ENCODE measurements at regions not wholly inside any gene's neighbourhood (a gene's known extent, or its start where the extent isn't known, plus 50 kb on each side); places are given as distances from the start of the nearest gene placed in this dataset.

DNA sequence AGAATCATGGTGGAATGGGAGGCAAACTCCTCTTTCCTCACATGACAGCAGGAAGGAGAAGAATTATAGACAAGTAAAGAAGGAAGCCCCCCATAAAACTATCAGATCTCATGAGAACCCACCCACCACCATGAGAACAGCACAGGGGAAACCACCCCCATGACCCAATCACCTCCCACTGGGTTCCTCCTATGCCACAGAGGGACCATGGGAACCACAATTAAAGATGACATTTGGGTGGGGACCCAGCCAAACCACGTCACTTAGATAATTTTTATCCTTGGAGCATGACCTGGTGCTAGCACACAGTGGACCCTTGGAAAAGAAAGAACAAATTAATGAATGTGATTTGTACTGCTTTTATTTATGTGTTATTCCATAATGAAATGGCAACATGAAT lies 188.6 kb upstream of the NCKAP5 start:
- TF ChIP-seq, protein P1, sequence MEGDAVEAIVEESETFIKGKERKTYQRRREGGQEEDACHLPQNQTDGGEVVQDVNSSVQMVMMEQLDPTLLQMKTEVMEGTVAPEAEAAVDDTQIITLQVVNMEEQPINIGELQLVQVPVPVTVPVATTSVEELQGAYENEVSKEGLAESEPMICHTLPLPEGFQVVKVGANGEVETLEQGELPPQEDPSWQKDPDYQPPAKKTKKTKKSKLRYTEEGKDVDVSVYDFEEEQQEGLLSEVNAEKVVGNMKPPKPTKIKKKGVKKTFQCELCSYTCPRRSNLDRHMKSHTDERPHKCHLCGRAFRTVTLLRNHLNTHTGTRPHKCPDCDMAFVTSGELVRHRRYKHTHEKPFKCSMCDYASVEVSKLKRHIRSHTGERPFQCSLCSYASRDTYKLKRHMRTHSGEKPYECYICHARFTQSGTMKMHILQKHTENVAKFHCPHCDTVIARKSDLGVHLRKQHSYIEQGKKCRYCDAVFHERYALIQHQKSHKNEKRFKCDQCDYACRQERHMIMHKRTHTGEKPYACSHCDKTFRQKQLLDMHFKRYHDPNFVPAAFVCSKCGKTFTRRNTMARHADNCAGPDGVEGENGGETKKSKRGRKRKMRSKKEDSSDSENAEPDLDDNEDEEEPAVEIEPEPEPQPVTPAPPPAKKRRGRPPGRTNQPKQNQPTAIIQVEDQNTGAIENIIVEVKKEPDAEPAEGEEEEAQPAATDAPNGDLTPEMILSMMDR (conservative IDR thresholded peaks at IDR 0.05; ENCODE audit: low read length) = no peak
- no peak for DNase-seq (ENCODE audit: low read depth)
- H3K4me3 ChIP-seq (ENCODE audit: low read length) = no peak overlapping the region

DNA sequence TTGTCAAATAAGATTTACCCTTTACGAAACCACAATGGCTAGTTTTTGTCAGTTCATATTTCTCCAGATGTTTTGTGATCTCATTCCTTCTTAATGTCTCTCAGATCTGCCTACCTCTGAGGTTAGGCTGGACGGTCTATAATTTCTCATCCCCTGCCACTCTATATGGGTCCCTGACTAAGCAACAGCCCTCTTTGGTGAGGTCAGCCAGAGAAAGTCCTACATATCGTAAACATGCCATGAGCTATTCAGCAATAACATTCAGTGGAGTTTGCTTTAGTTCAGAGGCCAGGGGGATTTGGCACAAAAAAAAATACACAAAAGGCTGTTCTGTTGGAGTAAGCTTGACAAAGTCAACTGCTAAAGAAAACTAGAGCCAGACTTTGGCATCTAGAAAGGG lies 192.1 kb upstream of the NCKAP5 start:
- peak; percentile 62 for DNase-seq (ENCODE audit: low read depth)
- TF ChIP-seq, protein P1 (conservative IDR thresholded peaks at IDR 0.05; ENCODE audit: low read length) = no peak
- no peak overlapping the region for H3K4me3 ChIP-seq (ENCODE audit: low read length)

DNA sequence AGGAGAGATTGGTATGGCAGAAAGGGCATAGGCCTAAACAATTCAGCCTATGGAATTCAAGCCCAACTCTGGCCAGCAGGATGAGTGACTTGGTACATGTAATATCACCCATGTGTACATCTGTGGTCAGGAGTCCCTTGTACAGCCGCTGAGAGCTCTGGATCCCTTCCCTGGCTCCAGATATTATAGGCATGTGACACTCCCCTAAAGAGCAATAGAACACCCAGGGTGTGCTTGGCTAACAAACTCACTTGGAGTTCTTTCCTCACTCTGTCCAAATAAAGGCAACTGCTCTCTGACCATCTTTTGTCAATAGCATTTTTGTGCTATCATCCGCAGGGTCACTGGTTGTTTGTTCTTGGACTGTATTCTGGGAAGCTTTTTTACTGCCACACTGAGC lies 197.4 kb upstream of the NCKAP5 start:
- H3K4me3 ChIP-seq (ENCODE audit: low read length) = no peak overlapping the region
- DNase-seq (ENCODE audit: low read depth) = peak; percentile 54
- TF ChIP-seq, protein P1 (conservative IDR thresholded peaks at IDR 0.05; ENCODE audit: low read length) = no peak

DNA sequence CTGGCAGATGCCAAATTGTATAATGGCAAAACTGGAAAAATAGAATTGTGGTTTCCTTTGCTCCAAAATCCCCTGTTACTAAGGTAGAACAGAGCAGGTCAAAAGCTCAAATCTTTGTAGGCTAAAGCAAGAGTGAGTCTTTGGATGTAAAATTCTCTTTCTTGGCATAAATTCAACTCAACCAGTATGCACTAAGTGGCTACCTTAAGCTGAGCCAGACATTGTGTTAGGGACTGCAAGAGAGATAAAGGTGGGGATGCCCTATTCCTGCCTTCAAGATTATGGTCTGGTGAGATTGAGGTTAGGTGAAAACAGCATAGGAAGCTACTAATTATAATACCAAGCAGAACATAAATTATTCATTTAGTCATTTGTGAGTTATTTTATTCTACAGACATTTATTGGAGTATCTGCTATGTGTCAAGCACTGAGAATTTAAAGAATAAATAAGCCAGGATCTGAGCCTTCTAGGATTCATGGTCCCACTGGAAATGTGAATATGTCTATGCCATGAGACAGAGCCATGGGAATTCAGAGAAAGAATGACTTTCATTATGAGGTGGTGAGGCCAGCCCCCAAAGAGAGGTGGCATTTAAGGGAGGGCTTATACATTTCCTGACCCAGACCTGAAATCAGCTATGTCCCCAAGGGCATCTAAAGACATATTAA lies 198.0 kb upstream of the NCKAP5 start:
- TF ChIP-seq, protein P1 (conservative IDR thresholded peaks at IDR 0.05; ENCODE audit: low read length) = no peak
- H3K4me3 ChIP-seq (ENCODE audit: low read length) = no peak overlapping the region
- no peak for DNase-seq (ENCODE audit: low read depth)

DNA sequence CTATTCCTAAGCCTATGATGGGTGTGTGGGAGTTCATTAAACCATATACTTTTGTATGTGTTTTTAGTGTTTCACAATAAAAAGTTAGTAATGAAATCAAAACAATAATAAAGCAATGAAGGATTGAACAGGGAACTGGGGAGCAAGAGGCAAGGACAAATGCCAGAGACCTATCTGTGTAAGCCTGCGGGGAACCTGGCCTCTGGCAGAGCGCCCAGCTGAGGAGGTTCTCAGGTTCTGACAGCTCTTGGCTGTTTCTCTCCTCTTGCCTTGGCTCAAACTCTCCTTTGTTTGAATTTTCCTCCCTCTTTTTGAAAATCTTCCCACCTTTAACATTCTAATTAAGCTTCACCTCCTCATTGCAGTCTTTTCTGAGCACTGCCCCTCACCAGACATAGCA lies 200.0 kb upstream of the NCKAP5 start:
- DNase-seq (ENCODE audit: low read depth) = no peak
- TF ChIP-seq, protein P1 (conservative IDR thresholded peaks at IDR 0.05; ENCODE audit: low read length) = no peak
- no peak overlapping the region for H3K4me3 ChIP-seq (ENCODE audit: low read length)

DNA sequence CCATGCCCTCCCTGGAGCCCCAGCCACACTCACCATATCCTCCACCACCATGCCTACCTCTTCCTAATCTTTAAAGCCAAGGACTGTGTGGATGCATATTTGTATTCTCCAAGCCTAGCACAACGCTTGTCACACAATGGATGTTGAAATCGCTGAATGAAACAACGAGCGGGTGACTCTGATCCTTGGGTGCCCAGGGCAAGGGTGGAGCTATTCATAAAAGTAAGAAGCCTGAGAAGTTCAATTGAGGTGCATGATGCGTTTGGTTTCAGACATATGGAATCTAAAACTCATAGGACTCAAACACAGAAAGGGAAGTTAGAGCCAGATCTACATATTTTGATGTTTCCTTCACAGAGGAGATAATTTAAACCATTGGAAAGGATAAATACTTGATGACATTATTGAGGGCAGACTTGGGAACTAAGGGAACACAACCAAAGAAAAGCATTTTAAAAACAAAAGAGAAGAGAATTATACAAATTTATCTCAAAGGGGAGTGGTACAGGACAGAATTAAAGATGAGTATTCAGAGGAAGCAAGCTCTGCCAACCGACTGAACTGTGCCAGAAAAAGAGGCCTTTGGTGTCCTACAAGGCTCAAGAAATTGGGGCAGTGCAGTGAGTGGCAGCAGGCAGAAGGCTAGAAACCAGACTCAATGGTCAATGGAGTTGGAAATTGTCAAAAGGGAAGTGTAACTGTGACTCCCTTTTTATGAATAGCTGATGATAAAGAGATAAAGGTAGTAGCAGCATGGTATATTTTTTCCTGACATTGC lies 200.6 kb upstream of the NCKAP5 start:
- no peak for DNase-seq (ENCODE audit: low read depth)
- TF ChIP-seq, protein P1 (conservative IDR thresholded peaks at IDR 0.05; ENCODE audit: low read length) = no peak
- no peak overlapping the region for H3K4me3 ChIP-seq (ENCODE audit: low read length)
